ENCODE measurements at regions not wholly inside any gene's neighbourhood (a gene's known extent, or its start where the extent isn't known, plus 50 kb on each side); places are given as distances from the start of the nearest gene placed in this dataset.

DNA sequence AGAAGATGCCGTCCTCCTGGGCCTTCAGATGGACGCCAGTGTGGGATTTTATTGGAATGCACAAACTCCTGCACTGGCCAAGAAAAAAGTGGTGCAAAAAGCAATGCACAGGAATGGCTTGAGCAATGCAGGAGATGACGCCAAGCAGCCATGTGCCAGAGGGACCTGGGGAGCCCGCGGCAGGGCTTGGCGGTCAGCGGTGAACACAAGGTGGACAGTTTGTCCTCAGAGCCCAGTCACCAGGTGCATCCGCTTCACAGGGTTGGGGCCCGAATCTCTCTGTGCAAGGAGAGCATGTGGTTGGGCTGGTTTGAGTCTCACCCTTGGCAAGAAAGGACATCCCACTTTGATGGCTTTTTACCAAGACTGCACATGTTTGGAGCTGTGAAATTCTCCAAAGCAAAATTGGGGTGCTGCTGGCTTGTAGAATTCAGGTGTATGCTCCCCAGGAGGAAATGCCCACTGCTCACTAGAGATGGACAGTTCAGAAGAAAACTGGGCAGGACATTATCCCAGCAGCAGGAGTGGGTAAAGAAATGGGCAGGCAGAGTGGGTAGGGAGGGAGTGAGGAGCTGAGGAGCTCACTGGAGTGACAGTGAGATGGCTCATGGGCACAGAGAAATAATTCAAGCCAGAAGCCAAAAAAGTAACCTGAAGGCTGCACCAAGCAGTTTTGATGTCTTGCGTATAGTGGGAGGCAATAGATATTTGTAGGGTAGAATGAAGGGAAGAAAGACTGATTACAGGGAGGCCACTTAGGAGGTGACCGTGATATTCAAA lies 463.9 kb downstream of the MTRR start:
- TF ChIP-seq YY1 (IDR thresholded peaks at IDR 0.05; ENCODE audit: insufficient read depth, insufficient read length) (no peak), ZNF274 (IDR thresholded peaks at IDR 0.05; ENCODE audit: low read depth, low read length) (no peak), SUZ12 (IDR thresholded peaks at IDR 0.05; ENCODE audit: extremely low read depth, insufficient read depth, insufficient read length) (no peak)
